ENCODE measurements at regions not wholly inside any gene's neighbourhood (a gene's known extent, or its start where the extent isn't known, plus 50 kb on each side); places are given as distances from the start of the nearest gene placed in this dataset.

- no peak for TF ChIP-seq CTCF (conservative IDR thresholded peaks at IDR 0.05; ENCODE audit: low read depth, low read length)
- TF ChIP-seq CHD1 (IDR thresholded peaks at IDR 0.05; ENCODE audit: low read depth, low read length) = no peak
- no peak for TF ChIP-seq POLR2A (IDR thresholded peaks at IDR 0.05; ENCODE audit: low read depth, low read length)
- TF ChIP-seq RFX5 (IDR thresholded peaks at IDR 0.05; ENCODE audit: low read depth, low read length) = no peak
- TF ChIP-seq MAZ (IDR thresholded peaks at IDR 0.05; ENCODE audit: borderline replicate concordance, low read depth, low read length) = no peak
- TF ChIP-seq CEBPB (IDR thresholded peaks at IDR 0.05; ENCODE audit: low read depth, low read length) = no peak
- TF ChIP-seq RAD21 (IDR thresholded peaks at IDR 0.05; ENCODE audit: low read length) = no peak
- TF ChIP-seq FOS (IDR thresholded peaks at IDR 0.05; ENCODE audit: low read depth, low read length) = no peak
- no peak for TF ChIP-seq MAFK (IDR thresholded peaks at IDR 0.05; ENCODE audit: low read depth, low read length)
- no peak for TF ChIP-seq BHLHE40 (IDR thresholded peaks at IDR 0.05; ENCODE audit: low read depth, low read length)
- TF ChIP-seq, protein P1, sequence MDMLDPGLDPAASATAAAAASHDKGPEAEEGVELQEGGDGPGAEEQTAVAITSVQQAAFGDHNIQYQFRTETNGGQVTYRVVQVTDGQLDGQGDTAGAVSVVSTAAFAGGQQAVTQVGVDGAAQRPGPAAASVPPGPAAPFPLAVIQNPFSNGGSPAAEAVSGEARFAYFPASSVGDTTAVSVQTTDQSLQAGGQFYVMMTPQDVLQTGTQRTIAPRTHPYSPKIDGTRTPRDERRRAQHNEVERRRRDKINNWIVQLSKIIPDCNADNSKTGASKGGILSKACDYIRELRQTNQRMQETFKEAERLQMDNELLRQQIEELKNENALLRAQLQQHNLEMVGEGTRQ (IDR thresholded peaks at IDR 0.05; ENCODE audit: low read depth, low read length) = no peak
Measured at GRCh38 chrX:39327705-39328104, 526.4 kb downstream of the MID1IP1 start.

Measured in IMR-90 (cell line).